NOMO-1 treated with DMSO at 0.1 percent for 48 hours (cell line): ENCODE measurements at regions not wholly inside any gene's neighbourhood (a gene's known extent, or its start where the extent isn't known, plus 50 kb on each side); places are given as distances from the start of the nearest gene placed in this dataset.
A peak's percentile ranks its signal among the peaks of the same experiment; 100 is the strongest.

Source experiments
- DNase-seq: peaks from one replicate; lab custom pipeline; 2025; ENCODE audit not compliant: unreplicated experiment; lab: John Stamatoyannopoulos, UW

DNA sequence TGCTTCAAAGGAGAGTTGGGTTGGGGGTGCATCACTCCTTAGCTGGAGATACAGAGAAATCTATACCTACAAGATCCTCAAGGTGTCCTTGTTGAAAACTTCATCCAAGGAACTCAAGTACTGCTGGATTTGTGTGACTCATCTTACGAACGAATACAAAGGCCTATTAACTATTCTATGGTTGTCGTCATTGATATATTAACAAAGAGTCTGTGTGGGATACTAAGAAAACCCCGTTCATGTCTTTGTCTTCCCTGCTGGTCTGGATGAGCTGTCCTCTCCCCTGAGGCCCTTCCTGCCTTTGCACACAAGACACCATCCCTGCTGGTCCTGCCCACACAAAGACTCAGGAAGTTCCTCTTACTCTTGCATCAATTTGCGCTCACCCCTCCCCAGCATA, 54.9 kb upstream of the IRF2 start:
- DNase-seq, result no peak

- DNase-seq, result no peak
Measured at GRCh38 chr4:184528713-184529112, 54.4 kb upstream of the IRF2 start.

DNA sequence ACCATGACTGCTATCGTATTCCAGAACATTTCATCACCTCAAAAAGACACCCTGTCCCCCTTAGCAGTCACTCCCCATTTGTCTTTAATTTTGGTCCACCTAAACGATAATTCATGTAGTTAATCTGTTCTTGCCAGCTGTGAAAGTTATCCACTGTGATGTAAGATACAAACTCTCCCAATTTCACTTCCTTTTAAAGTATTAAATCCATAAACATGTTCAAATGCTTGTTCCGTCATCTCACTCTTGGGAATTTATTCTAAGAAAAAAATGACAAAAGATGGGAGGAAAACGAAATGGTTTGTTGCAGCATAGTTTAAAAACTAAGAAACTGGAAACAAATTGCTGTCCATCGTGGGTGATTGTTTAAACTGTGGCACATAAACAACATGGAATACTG, 53.7 kb upstream of the IRF2 start:
- DNase-seq, result peak; percentile 22

- DNase-seq, result no peak
Measured at GRCh38 chr4:184526228-184526627, 51.9 kb upstream of the IRF2 start.
